AG04450 (cell line): ENCODE measurements at regions not wholly inside any gene's neighbourhood (a gene's known extent, or its start where the extent isn't known, plus 50 kb on each side); places are given as distances from the start of the nearest gene placed in this dataset.
"Not testable (repeated sequence)": the region's sequence is repeated elsewhere in the genome, so short reads cannot be mapped to it uniquely, and the experiment has no call there.

ENCODE experiments used
- CTCF ChIA-PET: fragments of 300-600, 350-600 bp; formaldehyde crosslinking; extraction: SDS; loops from one replicate; lab custom pipeline; 2022; ENCODE audit warnings: antibody characterized with exemption, inconsistent platforms; lab: Charles Lee
- POLR2A ChIA-PET: fragments of 350-600 bp; formaldehyde crosslinking; extraction: SDS; loops from one replicate; lab custom pipeline; 2021; ENCODE audit warnings: antibody characterized with exemption, inconsistent platforms; lab: Yijun Ruan, JAX
- DNase-seq: peaks from one replicate; pipeline ENCODE4 v3.0.0-alpha.2; 2011; ENCODE audit warnings: low read depth, low spot score
- H3K27ac ChIP-seq: one replicate; pipeline ENCODE4 v1.5.1; 2012; ENCODE audit warnings: low read depth, low read length, control low read depth
- H3K27me3 ChIP-seq: one replicate; pipeline ENCODE4 v1.6.0; 2012; ENCODE audit warnings: low read length; ENCODE audit not compliant: control insufficient read depth, insufficient read depth
- H3K4me3 ChIP-seq: 2 replicates; pipeline ENCODE4 v1.5.1; 2011; ENCODE audit warnings: mild to moderate bottlenecking, low read depth, low read length, control low read depth
- H3K9me3 ChIP-seq: 2 replicates; pipeline ENCODE4 v1.5.1; 2012; ENCODE audit warnings: low read length; ENCODE audit not compliant: control insufficient read depth, insufficient read depth
- CTCF ChIP-seq: IDR thresholded peaks from 2 replicates; pipeline ENCODE4 v1.5.1; 2011; ENCODE audit warnings: low read depth, low read length, control low read depth, inconsistent platforms

- peaks cover 6% of the 10 kb centered on the region; the same call in 1 of the 2 replicates for H3K9me3 ChIP-seq
- TF ChIP-seq CTCF, result no peak
- H3K27ac ChIP-seq, result no peak overlapping the region
- no peak for DNase-seq
- H3K27me3 ChIP-seq, result no peaks in the 10 kb centered on the region
- H3K4me3 ChIP-seq, result no peak overlapping the region
- ChIA-PET CTCF (no interaction called here), POLR2A (no interaction called here)
Observed at GRCh38 chr15:45873781-45874180, 239.0 kb downstream of the SQOR start.

GRCh38 chr15:45874566-45874965 is 239.7 kb downstream of the SQOR start:
- H3K27ac ChIP-seq, H3K4me3 ChIP-seq, CTCF ChIA-PET, H3K27me3 ChIP-seq, DNase-seq, POLR2A ChIA-PET, H3K9me3 ChIP-seq: not testable (repeated sequence)

GRCh38 chr15:45884289-45884688 is 249.5 kb downstream of the SQOR start:
- no peak overlapping the region for H3K4me3 ChIP-seq
- ChIA-PET CTCF (no interaction called here), POLR2A (no interaction called here)
- peaks cover 9% of the 10 kb centered on the region for H3K9me3 ChIP-seq
- no peak overlapping the region for H3K27ac ChIP-seq
- DNase-seq, result no peak
- no peaks in the 10 kb centered on the region for H3K27me3 ChIP-seq
- no peak for TF ChIP-seq CTCF

- no peak for DNase-seq
- Histone ChIP-seq H3K9me3 (peaks cover 9% of the 10 kb centered on the region), H3K27ac (no peak overlapping the region), H3K27me3 (no peaks in the 10 kb centered on the region), H3K4me3 (no peak overlapping the region)
- CTCF ChIA-PET, result no interaction called here
- no peak for TF ChIP-seq CTCF
- POLR2A ChIA-PET, result no interaction called here
Observed at GRCh38 chr15:45884755-45885445, 250.1 kb downstream of the SQOR start.

- Histone ChIP-seq H3K9me3 (peaks cover 9% of the 10 kb centered on the region), H3K27me3 (no peaks in the 10 kb centered on the region), H3K27ac (no peak overlapping the region), H3K4me3 (no peak overlapping the region)
- ChIA-PET CTCF (no interaction called here), POLR2A (no interaction called here)
- no peak for TF ChIP-seq CTCF
- DNase-seq, result no peak
Observed at GRCh38 chr15:45885801-45886200, 251.0 kb downstream of the SQOR start.
